Psoas muscle (tissue), 7 donors: ENCODE measurements at regions not wholly inside any gene's neighbourhood (a gene's known extent, or its start where the extent isn't known, plus 50 kb on each side); places are given as distances from the start of the nearest gene placed in this dataset.

Experiments
- ATAC-seq, 4 donors: fragments of 200-7000 bp; cut with Tn5 transposase; one replicate each; pipeline ENCODE4 v1.9.1; 2020; ENCODE audit warnings: moderate library complexity in 3 of 4, mild to moderate bottlenecking in 2 of 4
- DNase-seq, 2 donors: peaks; one replicate each; pipeline ENCODE4 v3.0.0-alpha.2; 2020
- H3K27ac ChIP-seq: fragments of 200-600 bp; one replicate; pipeline ENCODE4 v1.8.0; 2022
- H3K27me3 ChIP-seq, 3 donors: fragments of 200-600 bp in 1 of 3; one replicate each; pipeline versions ENCODE4 v1.6.1 to v1.8.0; 2013 to 2022; ENCODE audit warnings: low read length in 2 of 3, mild to moderate bottlenecking in 2 of 3, moderate library complexity in 1 of 3; ENCODE audit not compliant: insufficient read depth in 3 of 3
- H3K36me3 ChIP-seq, 2 donors: fragments of 200-600 bp in 1 of 2; one replicate each; pipeline versions ENCODE4 v1.6.1 to v1.8.0; 2013 to 2022; ENCODE audit warnings: low read depth in 1 of 2, mild to moderate bottlenecking in 1 of 2, moderate library complexity in 1 of 2; ENCODE audit not compliant: insufficient read depth in 1 of 2
- H3K4me1 ChIP-seq: fragments of 200-600 bp; one replicate; pipeline ENCODE4 v1.8.0; 2022
- H3K4me3 ChIP-seq: fragments of 200-600 bp; one replicate; pipeline ENCODE4 v1.8.0; 2022; ENCODE audit warnings: mild to moderate bottlenecking
- H3K9me3 ChIP-seq: fragments of 200-600 bp; one replicate; pipeline ENCODE4 v1.8.0; 2022
- CTCF ChIP-seq: fragments of 200-600 bp; IDR thresholded peaks from one replicate; pipeline ENCODE4 v1.8.0; 2022; ENCODE audit warnings: antibody characterized with exemption
- WGBS, 3 donors: extraction: QIAGEN DNeasy Blood & Tissue Kit; methylation state at CpG; one replicate each; pipeline versions ENCODE4 v1.1.6 to v1.1.7; 2013; 5-methylcytosine and 5-hydroxymethylcytosine counted together
- intact Hi-C, 2 donors: fragments of 100-400 bp; cut with DNase I; formaldehyde crosslinking; loops; one replicate each; pipeline versions ENCODE4 v1.11.0 to v1.14.2; 2022
- donor health status: healthy with polysubstance abuse.
- donor health status: DM: no; HTN: no; CAD: no; lungs with moderate emphysema.
- donor health status: Bipolar disorder and iron deficiency.
- donor health status: healthy.
- donor health status: DM: yes; HTN: yes; CAD: no.
- donor health status: DM: no; HTN: no; CAD: no.
- donor health status: DM: yes; HTN: yes; CAD: no.

GRCh38 chr2:12361506-12361905, 355.2 kb upstream of the TRIB2 start:
- no peak for TF ChIP-seq CTCF
- Histone ChIP-seq H3K27me3 (no peaks in the 10 kb centered on the region), H3K27ac (no peak overlapping the region), H3K9me3 (no peaks in the 10 kb centered on the region), H3K36me3 (no peaks in the 10 kb centered on the region), H3K4me3 (no peak overlapping the region), H3K4me1 (no peaks in the 10 kb centered on the region)
- 85 to 92% (median 92%) methylated on average over 4 of the region's 4 CpGs for WGBS, 3 donors
- DNase-seq (no peak), ATAC-seq (no peak)
- intact Hi-C loops, result no loop called here

- no peak for TF ChIP-seq CTCF
- no peak overlapping the region for H3K4me3 ChIP-seq
- no peak overlapping the region for H3K27ac ChIP-seq
- intact Hi-C loops, result no loop called here
- ATAC-seq, result no peak
- no peaks in the 10 kb centered on the region for H3K4me1 ChIP-seq
- WGBS, 3 donors, result 77 to 91% (median 83%) methylated on average over 3 of the region's 3 CpGs
- no peak for DNase-seq
- no peaks in the 10 kb centered on the region for H3K36me3 ChIP-seq
- H3K9me3 ChIP-seq, result no peaks in the 10 kb centered on the region
- no peaks in the 10 kb centered on the region for H3K27me3 ChIP-seq
These were observed 353.6 kb upstream of the TRIB2 start for GRCh38 chr2:12363138-12363537.

DNA sequence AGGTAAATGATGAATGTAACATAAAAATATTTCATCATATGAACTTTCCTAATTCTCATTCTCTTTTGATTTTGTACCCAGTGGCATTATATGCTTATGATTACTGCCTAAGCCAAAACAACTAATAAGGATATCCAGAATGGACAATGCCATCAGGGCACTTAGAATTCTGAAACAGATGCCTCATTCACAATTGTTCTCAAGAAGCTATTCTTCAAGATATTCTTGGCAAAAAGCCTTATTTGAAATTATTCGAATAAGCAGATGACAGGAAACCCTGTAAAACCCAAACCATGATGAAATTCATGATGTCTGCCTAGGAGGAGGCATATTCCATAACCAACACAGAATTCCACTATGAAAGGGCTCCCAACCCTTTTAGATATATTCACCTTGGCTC, 353.2 kb upstream of the TRIB2 start:
- no peaks in the 10 kb centered on the region for H3K27me3 ChIP-seq
- ATAC-seq, result no peak
- no peak overlapping the region for H3K4me3 ChIP-seq
- TF ChIP-seq CTCF, result no peak
- H3K9me3 ChIP-seq, result no peaks in the 10 kb centered on the region
- H3K4me1 ChIP-seq, result no peaks in the 10 kb centered on the region
- H3K27ac ChIP-seq, result no peak overlapping the region
- intact Hi-C loops, result no loop called here
- DNase-seq, result no peak
- WGBS, 3 donors, result 4 to 9% (median 9%) methylated on average over 1 of the region's 1 CpG
- no peaks in the 10 kb centered on the region for H3K36me3 ChIP-seq

GRCh38 chr2:12369566-12369965, 347.2 kb upstream of the TRIB2 start:
- Histone ChIP-seq H3K27me3 (peaks cover 0 to 3% (median 0%) of the 10 kb centered on the region in 3 donors), H3K9me3 (no peaks in the 10 kb centered on the region), H3K36me3 (no peaks in the 10 kb centered on the region), H3K27ac (no peak overlapping the region), H3K4me1 (no peaks in the 10 kb centered on the region), H3K4me3 (no peak overlapping the region)
- no peak for TF ChIP-seq CTCF
- ATAC-seq (no peak), DNase-seq (no peak)
- WGBS, 3 donors, result 84 to 93% (median 86%) methylated on average over 3 of the region's 3 CpGs
- intact Hi-C loops, result no loop called here

- ATAC-seq, result no peak
- TF ChIP-seq CTCF, result no peak
- Histone ChIP-seq H3K9me3 (no peaks in the 10 kb centered on the region), H3K4me1 (no peaks in the 10 kb centered on the region), H3K27me3 (peaks cover 0 to 3% (median 0%) of the 10 kb centered on the region in 3 donors), H3K27ac (no peak overlapping the region), H3K36me3 (no peaks in the 10 kb centered on the region), H3K4me3 (no peak overlapping the region)
- WGBS, 3 donors, result 87 to 100% (median 94%) methylated on average over 1 of the region's 1 CpG
- intact Hi-C loops, result no loop called here
- DNase-seq, result no peak
These were observed 340.7 kb upstream of the TRIB2 start for GRCh38 chr2:12376025-12376424.
